ENCODE measurements at regions not wholly inside any gene's neighbourhood (a gene's known extent, or its start where the extent isn't known, plus 50 kb on each side); places are given as distances from the start of the nearest gene placed in this dataset.
A peak's percentile ranks its signal among the peaks of the same experiment; 100 is the strongest.
"Not testable (repeated sequence)": the region's sequence is repeated elsewhere in the genome, so short reads cannot be mapped to it uniquely, and the experiment has no call there.

DNA sequence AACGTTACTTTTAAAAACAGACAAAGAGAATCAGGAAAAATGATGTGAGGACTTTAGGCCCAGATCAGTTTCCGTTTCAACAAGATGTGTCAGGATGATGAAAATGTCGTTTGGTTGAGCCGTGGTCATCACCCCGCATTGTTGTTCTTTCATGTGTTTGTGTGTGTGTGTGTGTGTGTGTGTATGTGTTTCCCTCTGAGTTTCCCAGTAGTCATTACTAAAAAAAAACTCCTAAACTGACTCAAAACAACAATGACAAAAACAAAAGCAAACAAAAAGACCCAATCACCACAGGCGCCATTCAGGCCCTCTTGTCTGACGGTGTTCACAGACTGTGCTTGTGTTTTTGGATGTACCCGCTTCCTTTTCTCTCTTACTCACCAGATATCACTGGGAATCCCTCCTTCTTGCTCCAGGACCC is 210.6 kb upstream of the PLGLB2 start:
- H3K27me3 ChIP-seq (ENCODE audit: low read length); H3K27ac ChIP-seq (ENCODE audit: low read length); H3K9ac ChIP-seq (ENCODE audit: low read length); H3K79me2 ChIP-seq (ENCODE audit: low read length); H3K4me2 ChIP-seq (ENCODE audit: low read depth, low read length, poor library complexity, severe bottlenecking); H3K36me3 ChIP-seq (ENCODE audit: insufficient read depth, low read length); H3K4me3 ChIP-seq (ENCODE audit: low read length); H3K4me1 ChIP-seq (ENCODE audit: low read length); H2AFZ ChIP-seq (ENCODE audit: low read length); H4K20me1 ChIP-seq (ENCODE audit: insufficient read depth, low read depth, low read length); H3K9me3 ChIP-seq (ENCODE audit: low read length); H3K9me2 ChIP-seq (replicated peaks; ENCODE audit: insufficient read depth, low read length): not testable (repeated sequence)
- DNase-seq, result peak; percentile 21

DNA sequence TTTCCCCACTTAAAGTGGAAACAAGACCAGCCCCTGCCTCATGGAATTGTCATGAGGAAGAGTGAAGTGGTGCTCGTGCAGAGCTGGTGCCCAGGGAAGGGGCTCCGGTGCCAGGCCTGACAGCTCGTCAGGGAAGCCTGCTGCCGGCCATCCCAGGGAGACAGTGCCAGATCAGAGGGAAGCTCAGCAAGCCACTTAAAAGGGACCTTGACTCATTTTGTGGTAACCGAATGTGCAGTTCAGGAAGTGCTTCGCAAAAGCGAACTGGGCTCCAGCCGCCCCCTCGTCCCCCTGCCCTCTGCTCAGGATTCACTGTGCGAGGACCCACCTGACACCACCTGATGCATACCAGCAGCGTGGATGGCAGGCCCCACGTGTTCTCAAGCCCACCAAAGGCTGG is 209.6 kb upstream of the PLGLB2 start:
- not testable (repeated sequence) for H3K4me1 ChIP-seq (ENCODE audit: low read length); H3K9me3 ChIP-seq (ENCODE audit: low read length); H3K27ac ChIP-seq (ENCODE audit: low read length); H3K9me2 ChIP-seq (replicated peaks; ENCODE audit: insufficient read depth, low read length); DNase-seq; H2AFZ ChIP-seq (ENCODE audit: low read length); H3K27me3 ChIP-seq (ENCODE audit: low read length); H3K79me2 ChIP-seq (ENCODE audit: low read length); H3K4me2 ChIP-seq (ENCODE audit: low read depth, low read length, poor library complexity, severe bottlenecking); H3K9ac ChIP-seq (ENCODE audit: low read length); H3K36me3 ChIP-seq (ENCODE audit: insufficient read depth, low read length); H4K20me1 ChIP-seq (ENCODE audit: insufficient read depth, low read depth, low read length); H3K4me3 ChIP-seq (ENCODE audit: low read length)

DNA sequence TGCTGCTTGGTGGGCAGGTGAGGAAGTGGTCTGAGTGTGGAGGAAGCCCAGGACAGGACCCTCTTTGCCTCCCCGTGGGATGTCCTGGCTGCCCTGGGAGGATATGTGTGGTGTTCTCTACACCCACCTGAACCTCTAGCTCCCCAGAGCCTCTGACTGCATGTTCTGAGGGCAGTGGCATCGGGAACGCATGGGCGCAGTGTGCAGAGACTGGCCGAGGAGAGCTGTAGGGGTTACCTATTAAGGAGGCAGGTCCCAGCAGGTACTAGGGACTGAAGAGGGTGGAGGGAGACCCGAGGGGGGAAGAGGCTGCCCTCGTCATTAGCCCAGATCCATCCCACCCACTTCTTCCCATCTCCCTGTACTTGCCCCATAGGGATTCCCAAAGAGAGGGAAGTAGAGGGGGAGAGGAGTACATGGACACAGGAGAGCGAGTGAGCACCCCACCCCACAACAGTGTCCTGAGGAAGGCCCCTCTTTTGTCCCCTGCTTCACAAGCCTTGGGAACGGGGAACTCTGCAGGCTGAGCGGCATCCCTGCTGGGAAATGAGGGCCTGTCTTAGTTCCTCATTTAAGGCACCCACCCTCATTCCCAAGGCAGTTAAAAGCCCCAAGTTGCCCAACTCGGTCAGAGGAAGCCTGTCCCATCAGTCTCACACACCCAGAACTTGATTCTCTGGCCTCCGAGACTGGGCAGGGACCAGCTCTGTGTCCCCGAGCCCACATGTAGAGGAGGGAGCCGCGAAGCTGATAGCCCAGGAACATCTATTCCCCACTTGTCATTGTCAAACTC is 208.5 kb upstream of the PLGLB2 start:
- not testable (repeated sequence) for H3K9ac ChIP-seq (ENCODE audit: low read length); H4K20me1 ChIP-seq (ENCODE audit: insufficient read depth, low read depth, low read length); H3K4me3 ChIP-seq (ENCODE audit: low read length); DNase-seq; H3K9me2 ChIP-seq (replicated peaks; ENCODE audit: insufficient read depth, low read length); H3K27me3 ChIP-seq (ENCODE audit: low read length); H3K4me1 ChIP-seq (ENCODE audit: low read length); H3K79me2 ChIP-seq (ENCODE audit: low read length); H2AFZ ChIP-seq (ENCODE audit: low read length); H3K9me3 ChIP-seq (ENCODE audit: low read length); H3K27ac ChIP-seq (ENCODE audit: low read length); H3K4me2 ChIP-seq (ENCODE audit: low read depth, low read length, poor library complexity, severe bottlenecking); H3K36me3 ChIP-seq (ENCODE audit: insufficient read depth, low read length)

DNA sequence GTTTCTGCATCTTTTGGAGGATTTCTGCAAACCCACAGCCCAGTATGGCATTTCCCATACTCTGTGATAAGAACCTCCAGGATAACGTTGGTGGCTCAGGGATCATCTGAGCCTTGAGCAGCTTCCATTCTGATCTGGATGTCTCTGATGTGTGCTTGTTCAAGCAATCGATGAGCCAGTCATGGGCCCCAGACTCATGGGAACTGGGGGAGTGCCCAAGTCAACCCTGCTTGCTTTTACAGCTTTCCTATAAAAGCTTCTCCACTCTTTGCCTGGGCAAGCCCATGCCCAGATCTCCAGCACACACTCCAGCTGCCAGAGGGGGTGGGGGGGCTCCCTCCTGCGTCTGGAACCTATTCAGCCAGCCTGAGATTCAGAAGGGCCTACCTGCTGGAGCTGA is 207.6 kb upstream of the PLGLB2 start:
- not testable (repeated sequence) for H3K4me2 ChIP-seq (ENCODE audit: low read depth, low read length, poor library complexity, severe bottlenecking); H3K4me1 ChIP-seq (ENCODE audit: low read length); H3K4me3 ChIP-seq (ENCODE audit: low read length); H3K27me3 ChIP-seq (ENCODE audit: low read length); H3K9me2 ChIP-seq (replicated peaks; ENCODE audit: insufficient read depth, low read length); H3K27ac ChIP-seq (ENCODE audit: low read length); H4K20me1 ChIP-seq (ENCODE audit: insufficient read depth, low read depth, low read length); H2AFZ ChIP-seq (ENCODE audit: low read length); H3K9me3 ChIP-seq (ENCODE audit: low read length); H3K9ac ChIP-seq (ENCODE audit: low read length); H3K79me2 ChIP-seq (ENCODE audit: low read length); H3K36me3 ChIP-seq (ENCODE audit: insufficient read depth, low read length); DNase-seq

DNA sequence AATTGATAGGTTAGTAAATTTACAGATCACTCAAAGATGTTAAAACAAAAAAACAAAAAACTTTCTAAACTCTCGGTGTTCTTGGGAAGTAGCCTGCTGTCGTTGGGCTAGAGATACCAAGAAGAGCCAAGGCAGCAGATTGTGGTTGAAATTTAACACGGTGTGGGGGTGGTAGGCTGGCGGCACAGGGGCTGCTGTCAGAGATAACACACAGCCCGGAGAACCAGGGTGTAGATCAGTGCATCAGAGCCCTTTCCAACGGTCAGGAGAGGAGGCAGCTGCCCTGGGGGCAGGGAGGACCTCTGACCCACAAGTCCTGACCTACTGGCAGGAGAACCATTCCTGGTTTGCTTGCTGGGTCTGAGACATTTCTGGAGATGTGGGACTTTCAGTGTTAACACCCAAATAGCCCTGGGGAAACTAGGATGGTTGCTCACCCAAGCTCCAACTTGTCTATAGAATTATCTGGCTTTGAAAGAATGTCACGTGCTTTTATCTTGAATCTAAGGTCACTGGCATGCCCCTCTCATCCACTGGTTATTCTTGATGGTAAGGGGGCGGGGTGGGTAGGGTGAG is 205.2 kb upstream of the PLGLB2 start:
- not testable (repeated sequence) for H3K36me3 ChIP-seq (ENCODE audit: insufficient read depth, low read length); H4K20me1 ChIP-seq (ENCODE audit: insufficient read depth, low read depth, low read length); H3K79me2 ChIP-seq (ENCODE audit: low read length); H3K9ac ChIP-seq (ENCODE audit: low read length); DNase-seq; H3K9me3 ChIP-seq (ENCODE audit: low read length); H3K4me2 ChIP-seq (ENCODE audit: low read depth, low read length, poor library complexity, severe bottlenecking); H3K9me2 ChIP-seq (replicated peaks; ENCODE audit: insufficient read depth, low read length); H3K4me3 ChIP-seq (ENCODE audit: low read length); H2AFZ ChIP-seq (ENCODE audit: low read length); H3K4me1 ChIP-seq (ENCODE audit: low read length); H3K27ac ChIP-seq (ENCODE audit: low read length); H3K27me3 ChIP-seq (ENCODE audit: low read length)

DNA sequence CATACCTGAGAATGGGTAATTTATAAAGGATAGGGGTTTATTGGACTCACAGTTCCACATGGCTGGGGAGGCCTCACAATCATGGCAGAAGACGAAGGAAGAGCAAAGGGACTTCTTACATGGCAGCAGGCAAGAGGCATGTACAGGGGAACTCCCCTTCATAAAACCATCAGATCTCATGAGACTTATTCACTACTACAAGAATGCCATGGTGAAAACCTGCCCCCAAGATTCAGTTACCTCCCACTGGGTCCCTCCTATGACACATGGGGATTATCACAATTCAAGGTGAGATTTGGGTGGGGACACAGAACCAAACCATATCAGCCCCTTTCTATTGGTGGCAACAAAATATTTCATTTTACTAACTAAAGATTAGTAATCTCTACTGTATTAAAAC is 204.1 kb upstream of the PLGLB2 start:
- not testable (repeated sequence) for H3K4me1 ChIP-seq (ENCODE audit: low read length); H3K9me2 ChIP-seq (replicated peaks; ENCODE audit: insufficient read depth, low read length); H4K20me1 ChIP-seq (ENCODE audit: insufficient read depth, low read depth, low read length); H3K9ac ChIP-seq (ENCODE audit: low read length); H3K36me3 ChIP-seq (ENCODE audit: insufficient read depth, low read length); DNase-seq; H2AFZ ChIP-seq (ENCODE audit: low read length); H3K4me3 ChIP-seq (ENCODE audit: low read length); H3K27me3 ChIP-seq (ENCODE audit: low read length); H3K27ac ChIP-seq (ENCODE audit: low read length); H3K4me2 ChIP-seq (ENCODE audit: low read depth, low read length, poor library complexity, severe bottlenecking); H3K79me2 ChIP-seq (ENCODE audit: low read length); H3K9me3 ChIP-seq (ENCODE audit: low read length)

DNA sequence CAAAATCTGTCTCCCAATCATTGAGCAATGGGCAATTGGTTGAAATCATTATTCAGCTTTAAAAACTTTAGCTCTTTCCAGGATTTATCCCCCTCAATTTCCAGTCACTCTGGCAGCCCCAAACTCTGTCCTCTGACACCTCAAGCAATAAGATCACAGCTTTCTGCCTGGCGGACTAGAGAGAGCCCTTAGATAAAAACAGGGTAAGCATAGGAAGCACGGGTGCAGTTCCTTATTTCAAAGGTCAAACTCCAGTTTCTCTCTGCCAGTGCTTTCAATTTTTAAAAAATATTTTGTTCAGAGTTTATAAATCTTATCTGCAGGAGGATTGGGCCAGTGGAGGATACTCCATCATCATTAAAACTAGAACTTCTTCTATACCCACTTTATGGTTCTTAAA is 200.8 kb upstream of the PLGLB2 start:
- H3K4me3 ChIP-seq (ENCODE audit: low read length); DNase-seq; H3K4me1 ChIP-seq (ENCODE audit: low read length); H3K79me2 ChIP-seq (ENCODE audit: low read length); H3K9me2 ChIP-seq (replicated peaks; ENCODE audit: insufficient read depth, low read length); H3K27ac ChIP-seq (ENCODE audit: low read length); H3K9me3 ChIP-seq (ENCODE audit: low read length); H3K27me3 ChIP-seq (ENCODE audit: low read length); H3K9ac ChIP-seq (ENCODE audit: low read length); H4K20me1 ChIP-seq (ENCODE audit: insufficient read depth, low read depth, low read length); H3K36me3 ChIP-seq (ENCODE audit: insufficient read depth, low read length); H2AFZ ChIP-seq (ENCODE audit: low read length); H3K4me2 ChIP-seq (ENCODE audit: low read depth, low read length, poor library complexity, severe bottlenecking): not testable (repeated sequence)

DNA sequence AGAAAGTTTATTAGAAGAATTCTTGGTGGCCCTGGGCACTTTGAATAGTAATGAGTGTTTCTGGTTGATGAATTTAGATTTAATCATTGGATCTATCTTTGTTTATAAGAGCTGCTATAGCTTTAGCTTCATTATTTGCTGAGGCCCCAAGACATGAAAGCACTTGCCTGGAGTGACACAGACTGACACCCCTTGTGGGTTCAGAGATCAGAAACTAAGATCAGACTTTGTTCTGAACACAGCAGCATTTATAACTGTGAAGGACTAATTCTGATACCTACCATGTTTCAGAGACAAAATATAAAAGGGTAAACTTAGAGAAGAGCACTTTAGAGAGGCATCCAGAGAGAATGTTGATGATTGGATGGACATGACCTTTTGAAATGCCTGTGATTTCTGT is 199.9 kb upstream of the PLGLB2 start:
- not testable (repeated sequence) for H3K27me3 ChIP-seq (ENCODE audit: low read length); H3K9me3 ChIP-seq (ENCODE audit: low read length); H3K4me1 ChIP-seq (ENCODE audit: low read length); H3K36me3 ChIP-seq (ENCODE audit: insufficient read depth, low read length); H3K4me3 ChIP-seq (ENCODE audit: low read length); H3K27ac ChIP-seq (ENCODE audit: low read length); H3K79me2 ChIP-seq (ENCODE audit: low read length); H2AFZ ChIP-seq (ENCODE audit: low read length); H3K9me2 ChIP-seq (replicated peaks; ENCODE audit: insufficient read depth, low read length); H4K20me1 ChIP-seq (ENCODE audit: insufficient read depth, low read depth, low read length); H3K9ac ChIP-seq (ENCODE audit: low read length); DNase-seq; H3K4me2 ChIP-seq (ENCODE audit: low read depth, low read length, poor library complexity, severe bottlenecking)

Data from Karpas-422 (cell line).